SK-N-SH treated with all-trans-retinoic acid at 6 μM for 48 hours (cell line): ENCODE measurements at regions not wholly inside any gene's neighbourhood (a gene's known extent, or its start where the extent isn't known, plus 50 kb on each side); places are given as distances from the start of the nearest gene placed in this dataset.

Experiments used
- ATAC-seq: fragments of 200-7000 bp; cut with Tn5 transposase; 3 replicates; pipeline ENCODE4 v1.9.1; 2020; ENCODE audit warnings: mild to moderate bottlenecking, moderate library complexity
- BACH2 ChIP-seq: fragments of 250-450 bp; sonication (Bioruptor Pico); IDR thresholded peaks from 2 replicates; pipeline ENCODE4 v1.9.0; 2021; ENCODE audit warnings: mild to moderate bottlenecking, borderline replicate concordance
- CREB5 ChIP-seq: fragments of 250-450 bp; sonication (Bioruptor Pico); IDR thresholded peaks from 2 replicates; pipeline ENCODE4 v1.5.1; 2020; ENCODE audit warnings: low read depth, mild to moderate bottlenecking, moderate library complexity
- CSDC2 ChIP-seq: fragments of 250-450 bp; sonication (Bioruptor Pico); IDR thresholded peaks from 2 replicates; pipeline ENCODE4 v1.5.0; 2020; ENCODE audit warnings: mild to moderate bottlenecking, moderate library complexity
- CSRNP3 ChIP-seq: fragments of 250-450 bp; sonication (Bioruptor Pico); IDR thresholded peaks from 2 replicates; pipeline ENCODE4 v1.5.1; 2021; ENCODE audit warnings: mild to moderate bottlenecking, moderate library complexity
- ESRRG ChIP-seq: fragments of 250-450 bp; sonication (Bioruptor Pico); IDR thresholded peaks from 2 replicates; pipeline ENCODE4 v1.6.1; 2021; ENCODE audit warnings: mild to moderate bottlenecking
- GLIS3 ChIP-seq: fragments of 250-450 bp; sonication (Bioruptor Pico); IDR thresholded peaks from 2 replicates; pipeline ENCODE4 v1.5.0; 2020; ENCODE audit warnings: mild to moderate bottlenecking, moderate library complexity
- PATZ1 ChIP-seq: fragments of 250-450 bp; sonication (Bioruptor Pico); IDR thresholded peaks from 2 replicates; pipeline ENCODE4 v1.8.0; 2020; ENCODE audit warnings: mild to moderate bottlenecking, moderate library complexity, borderline replicate concordance
- PPARA ChIP-seq: fragments of 250-450 bp; sonication (Bioruptor Pico); IDR thresholded peaks from 2 replicates; pipeline ENCODE4 v1.5.0; 2020; ENCODE audit warnings: mild to moderate bottlenecking, borderline replicate concordance
- RARB ChIP-seq: fragments of 250-450 bp; sonication (Bioruptor Pico); IDR thresholded peaks from 2 replicates; pipeline ENCODE4 v1.8.0; 2021; ENCODE audit warnings: mild to moderate bottlenecking, moderate library complexity
- SNAI2 ChIP-seq: fragments of 250-450 bp; sonication (Bioruptor Pico); IDR thresholded peaks from 2 replicates; pipeline ENCODE4 v1.5.0; 2020; ENCODE audit warnings: mild to moderate bottlenecking, moderate library complexity
- TCF4 ChIP-seq: fragments of 250-450 bp; sonication (Bioruptor Pico); IDR thresholded peaks from 2 replicates; pipeline ENCODE4 v1.8.0; 2021; ENCODE audit warnings: mild to moderate bottlenecking, moderate library complexity, borderline replicate concordance
- TOX ChIP-seq: fragments of 250-450 bp; sonication (Bioruptor Pico); IDR thresholded peaks from 2 replicates; pipeline ENCODE4 v1.8.0; 2021; ENCODE audit warnings: mild to moderate bottlenecking, moderate library complexity, borderline replicate concordance
- TSHZ2 ChIP-seq: fragments of 250-450 bp; sonication (Bioruptor Pico); IDR thresholded peaks from 2 replicates; pipeline ENCODE4 v1.5.0; 2020; ENCODE audit warnings: mild to moderate bottlenecking, moderate library complexity
- ZFP3 ChIP-seq: fragments of 250-450 bp; sonication (Bioruptor Pico); IDR thresholded peaks from 2 replicates; pipeline ENCODE4 v1.5.0; 2020; ENCODE audit warnings: mild to moderate bottlenecking, moderate library complexity
- ZFP30 ChIP-seq: fragments of 450-650 bp; formaldehyde crosslinking; IDR thresholded peaks from 2 replicates; pipeline ENCODE4 v1.5.0; 2022; ENCODE audit warnings: mild to moderate bottlenecking, moderate library complexity
- ZNF565 ChIP-seq: fragments of 450-650 bp; formaldehyde crosslinking; conservative IDR thresholded peaks from 2 replicates; pipeline ENCODE4 v1.5.0; 2020; ENCODE audit warnings: low read depth, mild to moderate bottlenecking, moderate library complexity
- ZNF70 ChIP-seq: fragments of 450-650 bp; formaldehyde crosslinking; IDR thresholded peaks from 2 replicates; pipeline ENCODE4 v1.5.0; 2020; ENCODE audit warnings: mild to moderate bottlenecking, moderate library complexity
- ZNF8 ChIP-seq: fragments of 450-650 bp; formaldehyde crosslinking; IDR thresholded peaks from 2 replicates; pipeline ENCODE4 v1.5.0; 2020; ENCODE audit warnings: mild to moderate bottlenecking, moderate library complexity

GRCh38 chr14:87080146-87080545, 912.8 kb downstream of the GALC start:
- no peak for TF ChIP-seq TSHZ2
- ATAC-seq, result no peak

GRCh38 chr14:87079416-87079815, 913.6 kb downstream of the GALC start:
- no peak for ATAC-seq
- TF ChIP-seq ZFP3, result no peak

- TF ChIP-seq PATZ1 (CRISPR knock-in tag), result no peak
- no peak for TF ChIP-seq TCF4 (CRISPR knock-in tag)
- no peak for TF ChIP-seq CSRNP3 (CRISPR knock-in tag)
- TF ChIP-seq ZNF565, result no peak
- TF ChIP-seq BACH2 (CRISPR knock-in tag), result no peak
- TF ChIP-seq ZNF70 (CRISPR knock-in tag), result no peak
- ATAC-seq, result no peak
These were observed 916.1 kb downstream of the GALC start for GRCh38 chr14:87076922-87077321.

GRCh38 chr14:87076146-87076545, 916.8 kb downstream of the GALC start:
- TF ChIP-seq ZNF8 (CRISPR knock-in tag) (no peak), TOX (CRISPR knock-in tag) (no peak), RARB (CRISPR knock-in tag) (no peak), CSDC2 (CRISPR knock-in tag) (no peak), CREB5 (CRISPR knock-in tag) (no peak), ZFP3 (no peak), ZNF70 (CRISPR knock-in tag) (no peak), PPARA (CRISPR knock-in tag) (no peak), PATZ1 (CRISPR knock-in tag) (no peak), SNAI2 (CRISPR knock-in tag) (no peak), ESRRG (CRISPR knock-in tag) (no peak), TSHZ2 (no peak), GLIS3 (CRISPR knock-in tag) (no peak), ZFP30 (no peak), BACH2 (CRISPR knock-in tag) (no peak), TCF4 (CRISPR knock-in tag) (no peak)
- TF ChIP-seq, all 23 proteins: peak for 0
- ATAC-seq, result no peak
